Lower lobe of right lung (tissue), 2 donors: ENCODE measurements at regions not wholly inside any gene's neighbourhood (a gene's known extent, or its start where the extent isn't known, plus 50 kb on each side); places are given as distances from the start of the nearest gene placed in this dataset.

Source experiments
- ATAC-seq, 2 donors: fragments of 200-7000 bp; cut with Tn5 transposase; one replicate each; pipeline ENCODE4 v1.9.1; 2020 to 2022; ENCODE audit warnings: mild to moderate bottlenecking in 2 of 2, moderate library complexity in 2 of 2
- DNase-seq: peaks from one replicate; pipeline ENCODE4 v3.0.0-alpha.2; 2020
- H3K27ac ChIP-seq: fragments of 200-600 bp; one replicate; pipeline ENCODE4 v1.8.0; 2022
- H3K27me3 ChIP-seq: fragments of 200-600 bp; one replicate; pipeline ENCODE4 v1.8.0; 2022; ENCODE audit warnings: low read depth
- H3K36me3 ChIP-seq: fragments of 200-600 bp; one replicate; pipeline ENCODE4 v1.8.0; 2022; ENCODE audit warnings: mild to moderate bottlenecking
- H3K4me1 ChIP-seq: fragments of 200-600 bp; one replicate; pipeline ENCODE4 v1.8.0; 2022
- H3K4me3 ChIP-seq: fragments of 200-600 bp; one replicate; pipeline ENCODE4 v1.8.0; 2022; ENCODE audit warnings: mild to moderate bottlenecking
- H3K9me3 ChIP-seq: fragments of 200-600 bp; one replicate; pipeline ENCODE4 v1.8.0; 2022
- CTCF ChIP-seq: fragments of 200-600 bp; IDR thresholded peaks from one replicate; pipeline ENCODE4 v1.8.0; 2022; ENCODE audit warnings: antibody characterized with exemption, mild to moderate bottlenecking
- intact Hi-C: fragments of 100-400 bp; cut with DNase I; formaldehyde crosslinking; loops from one replicate; pipeline ENCODE4 v1.11.0; 2022
- donor health status: DM: no; HTN: yes; CAD: no; lungs with severe emphysema.

DNA sequence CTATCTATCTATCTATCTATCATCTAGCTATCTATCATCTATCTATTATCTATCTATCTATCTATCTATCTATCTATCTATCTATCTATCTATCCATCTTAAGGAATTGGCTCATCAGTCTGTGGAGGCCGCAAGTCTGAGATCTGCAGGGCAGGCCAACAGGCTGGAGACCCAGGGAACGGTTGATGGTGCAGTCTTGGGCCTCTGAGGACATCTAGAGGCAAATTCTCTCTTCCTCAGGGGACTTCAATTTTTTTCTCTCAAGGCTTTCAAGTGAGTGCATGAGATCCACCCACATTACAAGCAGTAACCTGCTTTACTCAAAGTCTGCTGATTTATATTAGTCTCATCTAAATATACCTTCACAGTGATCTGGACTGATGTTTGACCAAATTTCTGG lies 197.0 kb downstream of the GLRX3 start:
- Histone ChIP-seq H3K27me3 (no peaks in the 10 kb centered on the region), H3K4me1 (no peaks in the 10 kb centered on the region), H3K36me3 (no peaks in the 10 kb centered on the region), H3K4me3 (no peak overlapping the region), H3K27ac (no peak overlapping the region), H3K9me3 (no peaks in the 10 kb centered on the region)
- DNase-seq (no peak), ATAC-seq (no peak)
- intact Hi-C loops = no loop called here
- TF ChIP-seq CTCF = no peak

DNA sequence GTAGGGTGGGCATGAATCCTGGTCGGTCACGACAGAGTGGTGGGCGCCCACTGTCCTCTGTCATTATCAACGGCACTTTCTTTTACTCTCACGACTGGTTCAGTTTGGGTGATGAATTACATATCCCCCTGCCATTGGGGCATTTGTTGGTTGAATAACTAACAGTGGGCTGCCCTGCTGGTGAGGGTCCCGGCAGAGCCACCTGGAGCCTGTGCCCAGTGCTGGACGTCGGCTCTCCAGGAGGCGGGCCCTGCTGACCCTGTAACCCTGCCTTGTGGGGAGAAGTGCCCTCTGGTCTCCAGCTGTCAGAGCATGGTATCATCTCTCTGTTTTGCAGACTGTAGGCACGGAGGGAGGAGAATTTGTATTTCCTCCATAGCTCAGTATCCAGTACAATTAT lies 199.1 kb downstream of the GLRX3 start:
- intact Hi-C loops = no loop called here
- H3K9me3 ChIP-seq = no peaks in the 10 kb centered on the region
- no peaks in the 10 kb centered on the region for H3K36me3 ChIP-seq
- no peaks in the 10 kb centered on the region for H3K4me1 ChIP-seq
- ATAC-seq (no peak), DNase-seq (no peak)
- no peak overlapping the region for H3K27ac ChIP-seq
- H3K4me3 ChIP-seq = no peak overlapping the region
- TF ChIP-seq CTCF = no peak
- no peaks in the 10 kb centered on the region for H3K27me3 ChIP-seq

DNA sequence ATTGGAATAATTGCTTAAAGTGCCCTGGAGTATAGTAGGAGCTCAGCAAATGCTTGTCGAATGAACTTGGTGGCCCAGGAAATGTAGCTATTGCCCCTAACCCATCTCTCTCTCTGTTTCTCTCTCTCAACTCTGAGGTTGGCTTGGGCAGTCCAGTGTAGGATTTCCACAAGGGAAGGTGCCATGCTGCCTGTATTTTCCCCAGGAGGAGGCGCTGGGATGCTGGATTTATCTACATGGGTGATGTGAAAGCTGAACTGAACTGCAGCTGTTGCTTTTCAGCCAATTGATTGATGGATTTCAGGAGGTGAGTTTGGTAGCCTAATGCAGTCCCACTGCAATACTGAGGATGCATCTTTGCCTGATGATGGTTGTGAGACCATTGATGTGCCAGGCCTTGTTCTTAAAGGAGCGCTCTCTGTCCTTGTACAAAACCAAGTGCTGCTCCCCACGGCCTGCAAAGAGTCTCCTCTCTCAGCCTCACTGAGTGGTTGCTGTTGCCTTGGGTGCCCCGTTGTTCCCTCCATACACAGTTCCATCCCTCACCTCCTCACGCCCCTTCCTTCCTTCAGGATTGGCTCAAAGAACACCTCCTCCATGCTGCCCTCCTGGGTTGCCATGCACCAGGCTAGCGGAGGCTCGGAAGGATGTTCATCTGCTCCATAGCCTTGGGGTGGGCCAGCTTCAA lies 200.6 kb downstream of the GLRX3 start:
- no peaks in the 10 kb centered on the region for H3K27me3 ChIP-seq
- no peaks in the 10 kb centered on the region for H3K36me3 ChIP-seq
- DNase-seq (no peak), ATAC-seq (no peak)
- no peak overlapping the region for H3K4me3 ChIP-seq
- intact Hi-C loops = no loop called here
- no peaks in the 10 kb centered on the region for H3K9me3 ChIP-seq
- no peak overlapping the region for H3K27ac ChIP-seq
- no peaks in the 10 kb centered on the region for H3K4me1 ChIP-seq
- no peak for TF ChIP-seq CTCF

DNA sequence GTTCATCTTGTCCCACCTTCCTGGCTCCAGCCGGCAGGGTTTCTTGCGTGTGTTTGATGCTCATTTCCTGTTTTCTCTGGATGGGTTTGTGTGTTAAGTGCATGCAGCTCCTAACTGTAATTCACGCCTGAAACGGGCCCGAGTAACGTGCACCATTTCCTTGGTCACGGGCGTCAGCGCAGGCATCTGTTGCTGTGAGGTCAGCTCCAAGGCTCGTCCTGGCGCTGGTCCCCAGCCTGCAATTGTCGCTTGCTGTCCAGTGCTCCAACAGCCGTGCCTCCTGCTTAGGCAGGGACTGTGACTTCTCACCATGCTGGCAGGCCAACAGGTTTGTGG lies 201.1 kb downstream of the GLRX3 start:
- intact Hi-C loops = no loop called here
- DNase-seq = no peak
- no peak for TF ChIP-seq CTCF
- no peak for ATAC-seq
- Histone ChIP-seq H3K9me3 (no peaks in the 10 kb centered on the region), H3K36me3 (no peaks in the 10 kb centered on the region), H3K4me1 (no peaks in the 10 kb centered on the region), H3K27me3 (no peaks in the 10 kb centered on the region), H3K27ac (no peak overlapping the region), H3K4me3 (no peak overlapping the region)

- Histone ChIP-seq H3K27ac (no peak overlapping the region), H3K9me3 (no peaks in the 10 kb centered on the region), H3K4me3 (no peak overlapping the region), H3K4me1 (no peaks in the 10 kb centered on the region), H3K27me3 (no peaks in the 10 kb centered on the region), H3K36me3 (no peaks in the 10 kb centered on the region)
- DNase-seq (no peak), ATAC-seq (no peak)
- intact Hi-C loops = no loop called here
- TF ChIP-seq CTCF = no peak
Observed at GRCh38 chr10:130337696-130338635, 201.8 kb downstream of the GLRX3 start.
